ENCODE measurements at regions not wholly inside any gene's neighbourhood (a gene's known extent, or its start where the extent isn't known, plus 50 kb on each side); places are given as distances from the start of the nearest gene placed in this dataset.

GRCh38 chr1:234843946-234844345 is 234.0 kb upstream of the IRF2BP2 start:
- Histone ChIP-seq H3K36me3 (no peaks in the 10 kb centered on the region), H3K4me3 (no peak overlapping the region), H3K27ac (peak overlapping the region; percentile 18), H3K4me1 (peaks cover 42% of the 10 kb centered on the region), H3K9me3 (no peaks in the 10 kb centered on the region), H3K27me3 (ENCODE audit: low read depth) (no peaks in the 10 kb centered on the region)
- TF ChIP-seq CTCF (IDR thresholded peaks at IDR 0.05) = no peak
- no peak for DNase-seq
- ATAC-seq = no peak
- intact Hi-C loops (cut with DNase I) = no loop called here

- intact Hi-C loops (cut with DNase I) = no loop called here
- Histone ChIP-seq H3K36me3 (no peaks in the 10 kb centered on the region), H3K27me3 (ENCODE audit: low read depth) (no peaks in the 10 kb centered on the region), H3K4me3 (no peak overlapping the region), H3K27ac (peak overlapping the region; percentile 56), H3K4me1 (peaks cover 42% of the 10 kb centered on the region), H3K9me3 (no peaks in the 10 kb centered on the region)
- ATAC-seq (peak; percentile 22 to 34), DNase-seq (no peak)
- no peak for TF ChIP-seq CTCF (IDR thresholded peaks at IDR 0.05)
These were observed 233.0 kb upstream of the IRF2BP2 start for GRCh38 chr1:234842726-234843641.

GRCh38 chr1:234841710-234842231 is 231.8 kb upstream of the IRF2BP2 start:
- DNase-seq = peak; percentile 63
- no peak overlapping the region for H3K27ac ChIP-seq
- H3K27me3 ChIP-seq (ENCODE audit: low read depth) = no peaks in the 10 kb centered on the region
- intact Hi-C loops (cut with DNase I) = no loop called here
- H3K4me3 ChIP-seq = no peak overlapping the region
- no peaks in the 10 kb centered on the region for H3K36me3 ChIP-seq
- peaks cover 47% of the 10 kb centered on the region for H3K4me1 ChIP-seq
- no peaks in the 10 kb centered on the region for H3K9me3 ChIP-seq
- no peak for TF ChIP-seq CTCF (IDR thresholded peaks at IDR 0.05)
- peak; percentile 70 to 90 for ATAC-seq

- Histone ChIP-seq H3K36me3 (no peaks in the 10 kb centered on the region), H3K27me3 (ENCODE audit: low read depth) (no peaks in the 10 kb centered on the region), H3K4me3 (no peak overlapping the region), H3K9me3 (no peaks in the 10 kb centered on the region), H3K4me1 (peaks cover 50% of the 10 kb centered on the region), H3K27ac (no peak overlapping the region)
- intact Hi-C loops (cut with DNase I) = no loop called here
- TF ChIP-seq CTCF (IDR thresholded peaks at IDR 0.05) = no peak
- ATAC-seq = no peak
- no peak for DNase-seq
These were observed 231.3 kb upstream of the IRF2BP2 start for GRCh38 chr1:234841281-234841680.

- H3K4me3 ChIP-seq = no peak overlapping the region
- TF ChIP-seq CTCF (IDR thresholded peaks at IDR 0.05) = no peak
- no peaks in the 10 kb centered on the region for H3K27me3 ChIP-seq (ENCODE audit: low read depth)
- ATAC-seq = no peak
- H3K4me1 ChIP-seq = peaks cover 48% of the 10 kb centered on the region
- no peak for DNase-seq
- H3K27ac ChIP-seq = no peak overlapping the region
- no peaks in the 10 kb centered on the region for H3K9me3 ChIP-seq
- intact Hi-C loops (cut with DNase I) = no loop called here
- H3K36me3 ChIP-seq = no peaks in the 10 kb centered on the region
These were observed 230.9 kb upstream of the IRF2BP2 start for GRCh38 chr1:234840843-234841242.
